ENCODE measurements at regions not wholly inside any gene's neighbourhood (a gene's known extent, or its start where the extent isn't known, plus 50 kb on each side); places are given as distances from the start of the nearest gene placed in this dataset.

GRCh38 chr3:72434296-72434695 is 413.9 kb downstream of the SHQ1 start:
- Histone ChIP-seq H4K20me1 (replicated peaks; ENCODE audit: control insufficient read depth, extremely low read depth, insufficient read depth, low read length) (peaks cover 8% of the 10 kb centered on the region), H3K9me3 (replicated peaks; ENCODE audit: control insufficient read depth, insufficient read depth, low read length) (no peaks in the 10 kb centered on the region), H3K4me3 (replicated peaks in 1 of 3; ENCODE audit: insufficient read depth in 1 of 3, low read depth in 1 of 3, low read length in 3 of 3) (no peak overlapping the region), H3K9me1 (replicated peaks; ENCODE audit: control insufficient read depth, extremely low read depth, insufficient read depth, low read length) (no peaks in the 10 kb centered on the region), H3K27me3 (ENCODE audit: control insufficient read depth in 2 of 2, insufficient read depth in 2 of 2, low read length in 2 of 2) (no peaks in the 10 kb centered on the region), H3K4me2 (ENCODE audit: insufficient read depth, low read length) (no peak overlapping the region), H3K79me2 (ENCODE audit: control insufficient read depth, insufficient read depth, low read length) (peaks cover 52% of the 10 kb centered on the region), H3K4me1 (ENCODE audit: control insufficient read depth, extremely low read depth, insufficient read depth, low read length) (no peaks in the 10 kb centered on the region), H2AFZ (ENCODE audit: low read depth, low read length) (no peak overlapping the region), H3K9ac (replicated peaks; ENCODE audit: extremely low read depth, insufficient read depth, low read length) (no peak overlapping the region), H3K36me3 (ENCODE audit: control insufficient read depth in 2 of 2, extremely low read depth in 1 of 2, insufficient read depth in 2 of 2, low read length in 2 of 2) (peaks cover 0 to 3% of the 10 kb centered on the region in 2 experiments), H3K27ac (ENCODE audit: insufficient read depth, low read depth, low read length) (no peak overlapping the region)
- no peak for DNase-seq (ENCODE audit: low read depth, low spot score)
- POLR2A ChIA-PET: no interaction called here
- intact Hi-C loops (cut with micrococcal nuclease): no loop called here
- CTCF ChIA-PET: no interaction called here
- TF ChIP-seq CTCF (IDR thresholded peaks at IDR 0.05; ENCODE audit: extremely low read depth in 1 of 2, insufficient read depth in 1 of 2, low read depth in 1 of 2, low read length in 2 of 2) (no peak), POLR2AphosphoS5 (IDR thresholded peaks at IDR 0.05; ENCODE audit: insufficient read depth, low read depth, low read length) (no peak), EZH2 (IDR thresholded peaks at IDR 0.05; ENCODE audit: borderline replicate concordance, low read depth, low read length, severe bottlenecking) (no peak), GATA2 (IDR thresholded peaks at IDR 0.05; ENCODE audit: insufficient read depth, insufficient read length, low read depth, low read length) (no peak), MAX (IDR thresholded peaks at IDR 0.05; ENCODE audit: insufficient read depth, insufficient read length) (no peak), POLR2A (IDR thresholded peaks at IDR 0.05; ENCODE audit: low read depth, low read length) (no peak), MYC (IDR thresholded peaks at IDR 0.05; ENCODE audit: low read depth, low read length) (no peak), FOS (IDR thresholded peaks at IDR 0.05; ENCODE audit: borderline replicate concordance, insufficient read depth, low read length) (no peak), JUN (IDR thresholded peaks at IDR 0.05; ENCODE audit: borderline replicate concordance, insufficient read depth, insufficient read length, low read depth) (no peak)
- dilution Hi-C loops (cut with MboI; ENCODE audit: extremely low pct_ligation_motif_present, low sequenced_read_pairs): no loop called here
- no peak for FAIRE-seq
- BruUV-seq (replicated peaks): no TSS peak

Data from endothelial cell of umbilical vein (primary cell).